HG03432 (cell line): ENCODE measurements at regions not wholly inside any gene's neighbourhood (a gene's known extent, or its start where the extent isn't known, plus 50 kb on each side); places are given as distances from the start of the nearest gene placed in this dataset.
"Not testable (repeated sequence)": the region's sequence is repeated elsewhere in the genome, so short reads cannot be mapped to it uniquely, and the experiment has no call there.

Experiments
- ATAC-seq: cut with Tn5 transposase; IDR thresholded peaks from one replicate; pipeline ENCODE4 v1.9.1; 2021; ENCODE audit warnings: mild to moderate bottlenecking, moderate library complexity; ENCODE audit not compliant: unreplicated experiment

DNA sequence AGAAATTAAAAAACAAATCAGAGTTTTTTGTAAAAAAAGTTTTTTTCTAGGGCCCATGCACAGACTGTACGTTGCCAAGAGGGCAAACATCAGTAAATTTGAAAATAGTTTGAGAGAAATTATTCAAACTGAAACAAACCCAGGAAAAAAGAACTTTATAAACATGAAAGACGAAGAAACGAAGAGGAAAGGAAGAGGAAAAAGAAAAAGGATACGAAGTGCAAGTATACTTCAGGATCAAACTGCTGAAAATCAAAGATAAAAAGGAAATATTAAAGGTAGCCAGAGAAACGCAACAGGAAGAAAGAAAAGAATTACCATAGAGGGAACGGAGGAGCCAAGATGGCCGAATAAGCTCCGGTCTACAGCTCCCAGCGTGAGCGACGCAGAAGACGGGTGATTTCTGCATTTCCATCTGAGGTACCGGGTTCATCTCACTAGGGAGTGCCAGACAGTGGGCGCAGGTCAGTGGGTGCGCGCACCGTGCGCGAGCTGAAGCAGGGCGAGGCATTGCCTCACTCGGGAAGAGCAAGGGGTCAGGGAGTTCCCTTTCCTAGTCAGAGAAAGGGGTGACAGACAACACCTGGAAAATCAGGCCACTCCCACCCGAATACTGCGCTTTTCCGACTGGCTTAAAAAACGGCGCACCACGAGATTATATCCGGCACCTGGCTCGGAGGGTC lies 94.4 kb upstream of the GAS1 start:
- ATAC-seq, result not testable (repeated sequence)

DNA sequence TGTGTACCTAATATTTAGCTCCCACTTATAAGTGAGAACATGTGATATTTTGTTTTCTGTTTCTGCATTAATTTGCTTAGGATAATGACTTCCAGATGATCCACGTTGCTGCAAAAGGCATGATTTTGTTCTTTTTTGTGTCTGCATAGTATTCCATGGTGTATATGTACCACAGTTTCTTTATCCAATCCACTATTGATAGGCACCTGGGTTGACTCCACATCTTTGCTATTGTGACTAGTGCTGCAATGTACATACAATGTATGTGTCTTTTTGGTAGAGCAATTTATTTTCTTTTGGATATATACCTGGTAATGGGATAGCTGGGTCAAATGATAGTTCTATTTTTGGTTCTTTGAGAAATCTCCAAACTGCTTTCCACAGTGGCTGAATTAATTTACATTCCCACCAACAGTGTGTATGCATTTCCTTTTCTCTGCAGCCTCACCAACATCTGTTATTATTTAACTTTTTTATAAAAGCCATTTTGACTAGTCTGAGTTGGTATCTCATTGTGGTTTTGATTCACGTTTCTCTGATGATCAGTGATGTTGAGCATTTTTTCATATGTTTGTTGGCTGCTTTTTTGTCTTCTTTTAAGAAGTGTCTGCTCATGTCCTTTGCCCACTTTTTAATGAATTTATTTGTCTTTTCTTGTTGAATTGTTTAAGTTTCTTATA lies 102.8 kb upstream of the GAS1 start:
- ATAC-seq, result not testable (repeated sequence)

DNA sequence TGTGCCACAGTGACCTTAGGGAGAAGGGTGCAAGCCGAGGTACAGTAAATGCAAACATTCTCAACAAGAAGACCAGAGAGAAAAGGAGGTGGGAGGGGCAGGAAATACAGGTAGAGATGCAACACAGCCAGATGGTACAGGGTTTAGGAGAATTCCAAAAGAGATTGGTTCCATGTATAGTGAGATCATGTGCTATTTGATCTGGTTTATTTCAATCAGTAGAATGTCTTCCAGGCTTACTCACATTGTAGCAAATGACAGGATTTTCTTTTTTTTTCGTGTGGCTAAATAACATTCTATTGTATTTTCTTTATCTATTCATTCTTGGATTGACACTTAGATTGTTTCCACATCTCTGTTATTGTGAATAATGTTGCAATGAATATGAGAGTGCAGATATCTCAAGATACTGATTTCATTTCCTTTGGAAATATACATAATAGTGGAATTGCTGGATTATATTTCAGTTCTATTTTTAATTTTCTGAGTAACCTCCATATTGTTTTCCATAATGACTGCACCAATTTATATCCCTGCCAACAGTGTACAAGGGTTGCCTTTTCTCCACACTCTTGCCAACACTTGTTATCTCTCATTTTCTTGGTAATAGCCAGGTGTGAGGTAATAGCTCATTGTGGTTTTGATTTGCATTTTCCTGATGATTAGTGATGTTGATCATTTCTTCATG lies 107.8 kb upstream of the GAS1 start:
- no peak for ATAC-seq

DNA sequence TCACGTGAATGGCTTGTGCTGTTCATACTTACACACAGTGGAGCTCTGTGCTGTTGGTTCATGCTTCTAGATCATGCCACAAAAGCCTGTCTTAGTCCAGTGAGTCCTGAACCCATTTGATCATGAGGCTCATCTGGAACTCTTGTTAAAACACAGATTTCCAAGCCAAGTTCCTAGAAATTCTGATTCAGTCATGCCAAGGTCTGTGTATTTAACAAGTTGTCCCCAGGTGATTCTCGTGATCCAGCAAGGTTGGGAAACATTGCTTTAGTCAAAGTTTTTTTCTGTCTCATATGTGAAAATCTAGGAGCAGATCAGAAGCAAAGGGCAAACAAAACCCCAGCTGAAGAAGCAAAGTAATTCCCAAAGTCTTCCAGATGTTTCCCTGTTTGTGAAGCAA lies 112.5 kb upstream of the GAS1 start:
- ATAC-seq, result no peak

GRCh38 chr9:87062746-87063145 lies 115.4 kb upstream of the GAS1 start:
- no peak for ATAC-seq

GRCh38 chr9:87063246-87063645 lies 115.9 kb upstream of the GAS1 start:
- ATAC-seq, result no peak

GRCh38 chr9:87063871-87064270 lies 116.6 kb upstream of the GAS1 start:
- no peak for ATAC-seq

- no peak for ATAC-seq
These were observed 117.0 kb upstream of the GAS1 start for GRCh38 chr9:87064311-87064710.

DNA sequence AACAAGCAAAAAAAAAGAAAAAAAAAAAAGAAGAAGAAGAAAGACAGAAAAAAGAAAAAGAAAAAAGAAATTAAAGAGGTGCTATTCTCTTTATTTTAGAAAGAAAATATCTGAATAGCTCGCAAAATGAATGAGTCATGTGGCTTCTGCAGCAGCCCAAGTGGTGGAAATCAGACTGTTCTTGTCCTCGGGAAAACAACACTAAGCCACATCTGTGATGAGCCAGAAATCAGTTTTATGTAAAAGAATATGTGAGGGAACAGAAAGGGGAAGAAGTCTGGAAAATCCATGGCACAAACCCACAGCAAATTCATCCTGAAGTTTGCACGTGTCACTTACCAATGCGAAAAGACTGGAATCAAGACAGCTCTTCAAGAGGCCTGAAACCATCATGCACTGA lies 118.7 kb upstream of the GAS1 start:
- ATAC-seq, result no peak

GRCh38 chr9:87067426-87067825 lies 120.1 kb upstream of the GAS1 start:
- ATAC-seq, result no peak

- ATAC-seq, result no peak
These were observed 121.0 kb upstream of the GAS1 start for GRCh38 chr9:87068177-87068840.

GRCh38 chr9:87069690-87070089 lies 122.4 kb upstream of the GAS1 start:
- ATAC-seq, result no peak

- no peak for ATAC-seq
These were observed 123.0 kb upstream of the GAS1 start for GRCh38 chr9:87070336-87070735.

GRCh38 chr9:87071473-87071872 lies 124.2 kb upstream of the GAS1 start:
- ATAC-seq, result no peak

GRCh38 chr9:87073692-87074091 lies 126.4 kb upstream of the GAS1 start:
- no peak for ATAC-seq

- no peak for ATAC-seq
These were observed 128.2 kb upstream of the GAS1 start for GRCh38 chr9:87075537-87075936.

DNA sequence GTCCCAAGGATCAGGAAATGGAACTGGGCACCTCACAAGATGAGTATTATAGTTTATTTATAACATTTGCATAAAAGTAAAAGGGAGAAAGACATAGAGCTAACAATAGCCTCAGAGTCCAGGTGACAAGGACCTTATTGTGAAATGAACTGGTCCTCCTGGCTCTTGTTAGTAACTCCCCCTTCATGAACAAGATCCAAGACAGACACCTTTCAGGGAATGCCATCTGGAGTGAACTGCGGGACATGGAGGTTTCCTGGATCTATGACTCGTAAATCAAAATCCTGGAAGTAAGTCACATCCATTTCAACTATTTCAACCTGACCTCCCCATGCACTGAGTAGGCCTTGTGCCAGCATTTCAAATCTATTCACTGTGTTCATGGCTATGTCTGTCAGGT lies 129.5 kb upstream of the GAS1 start:
- ATAC-seq, result no peak

DNA sequence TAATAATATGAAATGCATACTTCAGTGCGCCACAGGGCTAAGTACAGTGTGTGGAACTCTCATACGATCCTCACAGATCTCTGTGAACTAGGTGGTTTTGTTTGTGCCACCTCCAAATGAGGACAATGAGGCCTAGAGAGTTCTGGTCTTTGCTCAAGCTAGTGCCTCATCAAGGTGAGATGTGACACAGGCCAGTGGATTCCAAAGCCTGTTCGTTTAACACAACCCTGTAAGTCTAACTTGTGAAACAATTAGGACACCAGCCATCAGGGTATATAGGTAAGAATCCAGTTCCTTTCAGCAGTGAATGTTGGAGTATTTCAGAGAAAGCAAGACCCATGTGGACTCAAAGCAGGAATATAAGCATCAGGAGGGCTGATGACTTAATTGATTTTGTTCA lies 130.7 kb upstream of the GAS1 start:
- no peak for ATAC-seq

- ATAC-seq, result no peak
These were observed 133.4 kb upstream of the GAS1 start for GRCh38 chr9:87080512-87081264.

DNA sequence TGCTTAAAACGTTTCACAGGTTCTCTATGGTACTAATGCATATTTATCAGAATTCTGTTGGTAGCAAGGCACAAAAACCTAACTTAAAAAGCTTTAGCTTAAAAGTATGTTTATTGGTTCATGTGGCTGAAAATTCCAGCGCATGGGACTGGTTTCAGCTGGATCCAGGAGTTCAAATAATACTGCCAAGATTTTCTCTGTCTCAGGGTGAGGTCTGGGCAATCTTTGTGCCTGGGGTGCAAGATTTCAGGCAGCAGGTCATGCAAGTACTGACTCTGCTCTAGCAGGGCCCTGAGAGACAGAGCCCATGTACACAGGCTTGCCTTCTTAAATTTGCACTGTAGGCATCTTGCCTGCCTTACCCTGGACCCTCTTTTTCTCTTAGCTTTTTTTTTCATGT lies 134.2 kb upstream of the GAS1 start:
- no peak for ATAC-seq

DNA sequence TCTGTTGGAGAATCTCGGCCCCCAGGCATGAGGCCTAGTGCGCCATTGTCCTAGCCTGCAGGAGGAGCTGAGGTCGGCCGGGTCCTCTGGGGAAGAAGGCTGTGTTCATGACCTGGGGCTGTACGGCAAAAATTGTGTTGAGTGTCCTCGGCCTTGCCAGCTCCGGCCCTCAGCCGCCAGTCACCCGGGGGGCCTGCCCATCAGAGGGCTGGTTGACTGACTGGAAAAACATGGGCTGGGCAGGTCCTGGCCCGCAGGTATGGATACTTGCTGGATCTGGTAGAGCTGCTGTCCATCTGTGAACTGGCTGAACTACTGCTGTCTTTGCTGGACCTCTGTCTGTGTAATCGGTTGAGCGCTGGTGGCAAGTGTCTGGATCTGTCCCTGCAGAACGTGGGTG lies 136.7 kb upstream of the GAS1 start:
- ATAC-seq, result no peak
